GM12878 (cell line): ENCODE measurements at regions not wholly inside any gene's neighbourhood (a gene's known extent, or its start where the extent isn't known, plus 50 kb on each side); places are given as distances from the start of the nearest gene placed in this dataset.

ENCODE experiments used
- ATAC-seq: fragments of 200-7000 bp; cut with Tn5 transposase; 3 replicates; pipeline ENCODE4 v1.9.1; 2020; ENCODE audit warnings: mild to moderate bottlenecking, moderate library complexity
- BruUV-seq: library from RNA; stranded (reverse); fragments of 400-500 nt; replicated peaks from 2 replicates; lab custom pipeline; 2021; lab: Mats Ljungman, UMichigan
- CTCF ChIA-PET: fragments of 300-600 bp; sonication (Branson Sonifier 250); formaldehyde crosslinking; extraction: SDS; loops from one replicate; lab custom pipeline; 2021; ENCODE audit warnings: inconsistent platforms; lab: Yijun Ruan, JAX
- POLR2A ChIA-PET: fragments of 350-600 bp; formaldehyde crosslinking; extraction: SDS; loops from one replicate; lab custom pipeline; 2021; ENCODE audit warnings: inconsistent platforms; lab: Charles Lee
- RAD21 ChIA-PET: fragments of 300-600 bp; sonication (Branson Sonifier 250); formaldehyde crosslinking; loops from one replicate; lab custom pipeline; 2023; ENCODE audit warnings: antibody characterized with exemption; ENCODE audit not compliant: unreplicated experiment; lab: Charles Lee
- SMC1A ChIA-PET: fragments of 300-600 bp; sonication (Branson Sonifier 250); formaldehyde crosslinking; loops from one replicate; lab custom pipeline; 2023; ENCODE audit not compliant: unreplicated experiment, uncharacterized antibody; lab: Charles Lee
- DNase-seq: peaks from one replicate; pipeline ENCODE4 v3.0.0-alpha.2; 2011; ENCODE audit warnings: low read depth, low spot score
- FAIRE-seq: peaks from 3 replicates; lab custom pipeline; 2011; peaks lifted over from hg19 to GRCh38; lab: Jason Lieb, UNC
- H2AFZ ChIP-seq: 2 replicates; pipeline ENCODE4 v1.6.0; 2011; ENCODE audit warnings: low read depth, low read length, control low read depth; ENCODE audit not compliant: control insufficient read depth
- H3K27ac ChIP-seq: 2 replicates; pipeline ENCODE4 v1.5.1; 2011; ENCODE audit warnings: control low read depth; ENCODE audit not compliant: control insufficient read depth, insufficient read depth
- H3K27me3 ChIP-seq, 2 experiments: replicated peaks in 1 of 2; 2 replicates each; pipeline versions ENCODE4 v1.6.0 to v1.6.1; 2011; ENCODE audit warnings: low read length in 1 of 2; ENCODE audit not compliant: control insufficient read depth in 2 of 2, insufficient read depth in 2 of 2
- H3K36me3 ChIP-seq, 2 experiments: 2 replicates each; pipeline ENCODE4 v1.5.1; 2011; ENCODE audit warnings: low read length in 1 of 2; ENCODE audit not compliant: control insufficient read depth in 2 of 2, insufficient read depth in 2 of 2
- H3K4me1 ChIP-seq: 2 replicates; pipeline ENCODE4 v1.6.1; 2011; ENCODE audit warnings: mild to moderate bottlenecking, low read length, moderate library complexity, mixed read lengths; ENCODE audit not compliant: control insufficient read depth, insufficient read depth
- H3K4me2 ChIP-seq: 2 replicates; pipeline ENCODE4 v1.6.0; 2011; ENCODE audit warnings: control low read depth; ENCODE audit not compliant: control insufficient read depth, insufficient read depth
- H3K4me3 ChIP-seq: fragments of 200-600 bp; sonication (generic); 2 replicates; pipeline ENCODE4 v1.5.1; 2016
- H3K79me2 ChIP-seq: 2 replicates; pipeline ENCODE4 v1.6.0; 2011; ENCODE audit warnings: low read length; ENCODE audit not compliant: control insufficient read depth, insufficient read depth
- H3K9ac ChIP-seq: 2 replicates; pipeline ENCODE4 v1.8.0; 2011; ENCODE audit warnings: low read length, control low read depth, mixed read lengths; ENCODE audit not compliant: control insufficient read depth, insufficient read depth
- H3K9me3 ChIP-seq: replicated peaks from 3 replicates; pipeline ENCODE4 v1.5.1; 2011; ENCODE audit warnings: mild to moderate bottlenecking, low read length; ENCODE audit not compliant: control insufficient read depth, insufficient read depth
- H4K20me1 ChIP-seq: 2 replicates; pipeline ENCODE4 v1.6.0; 2011; ENCODE audit not compliant: control insufficient read depth, insufficient read depth
- EED ChIP-seq: sonication (generic); IDR thresholded peaks from 2 replicates; pipeline ENCODE4 v1.6.1; 2016; ENCODE audit warnings: antibody characterized with exemption, low read depth
- YBX1 ChIP-seq: fragments of 450-650 bp; IDR thresholded peaks from 2 replicates; pipeline ENCODE4 v1.6.1; 2016; ENCODE audit warnings: antibody characterized with exemption
- WGBS: methylation state at CpG from one replicate; pipeline ENCODE4 v1.1.6; 2016; ENCODE audit warnings: low lambda C conversion rate; ENCODE audit not compliant: insufficient replicate concordance, insufficient coverage; ENCODE audit errors: missing lambda C conversion rate; 5-methylcytosine and 5-hydroxymethylcytosine counted together
- in situ Hi-C: fragments of 300-500 bp; cut with MboI; formaldehyde crosslinking; loops from 9 replicates; pipeline ENCODE4 v1.14.3; 2018; ENCODE audit warnings: mixed read lengths
- intact Hi-C: fragments of 100-400 bp; cut with micrococcal nuclease; formaldehyde crosslinking; loops from one replicate; pipeline ENCODE4 v1.14.2; 2022; ENCODE audit not compliant: unreplicated experiment
- TF ChIP-seq, protein P1 (sequence below): fragments of 450-650 bp; conservative IDR thresholded peaks from 2 replicates; pipeline ENCODE4 v1.6.1; 2017; ENCODE audit warnings: mild to moderate bottlenecking, moderate library complexity
- TF ChIP-seq, protein P2 (sequence below): fragments of 450-650 bp; IDR thresholded peaks from 2 replicates; pipeline ENCODE4 v1.6.1; 2016; ENCODE audit warnings: mild to moderate bottlenecking

DNA sequence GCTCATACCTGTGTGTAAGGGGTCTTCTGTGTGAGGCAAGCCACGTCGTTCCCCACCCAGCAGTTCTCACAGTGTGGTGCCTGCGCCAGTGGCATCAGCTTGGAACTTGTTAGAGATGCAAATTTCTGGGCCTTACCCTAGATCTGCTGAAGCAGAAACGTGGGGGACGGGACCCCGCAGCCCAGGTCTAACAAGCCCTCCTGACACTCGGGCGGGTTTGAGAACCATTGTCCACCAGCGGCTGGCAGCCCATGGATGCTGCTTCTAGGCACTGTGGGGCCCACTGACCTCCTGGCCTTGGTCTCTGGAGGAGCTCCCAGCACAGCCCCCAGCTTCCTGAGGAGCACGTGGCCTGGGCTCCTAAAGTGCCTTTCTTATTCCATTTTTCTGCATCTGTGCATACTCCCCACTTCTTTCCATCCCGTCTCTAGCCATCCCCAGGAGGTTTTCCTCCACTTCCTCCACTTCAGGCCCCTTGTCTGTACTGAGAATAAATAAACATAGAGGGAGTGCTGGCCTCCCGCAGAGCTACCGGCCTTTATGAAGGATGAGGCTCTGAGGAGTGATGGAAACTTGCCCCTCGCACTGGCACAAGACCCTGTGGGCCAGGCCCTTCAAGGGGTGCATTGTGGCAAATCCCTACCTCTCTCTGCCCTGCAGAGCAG lies 94.3 kb downstream of the GALR1 start:
- no TSS peak for BruUV-seq
- no peak overlapping the region for H3K4me2 ChIP-seq

More for the DNA sequence above, 94.3 kb downstream of the GALR1 start:
- intact Hi-C loops (no loop called here), in situ Hi-C loops (no loop called here)
- POLR2A ChIA-PET, result no interaction called here
- no peaks in the 10 kb centered on the region for H3K36me3 ChIP-seq
- no peak for FAIRE-seq
- H3K9me3 ChIP-seq, result no peaks in the 10 kb centered on the region
- TF ChIP-seq, protein P1, sequence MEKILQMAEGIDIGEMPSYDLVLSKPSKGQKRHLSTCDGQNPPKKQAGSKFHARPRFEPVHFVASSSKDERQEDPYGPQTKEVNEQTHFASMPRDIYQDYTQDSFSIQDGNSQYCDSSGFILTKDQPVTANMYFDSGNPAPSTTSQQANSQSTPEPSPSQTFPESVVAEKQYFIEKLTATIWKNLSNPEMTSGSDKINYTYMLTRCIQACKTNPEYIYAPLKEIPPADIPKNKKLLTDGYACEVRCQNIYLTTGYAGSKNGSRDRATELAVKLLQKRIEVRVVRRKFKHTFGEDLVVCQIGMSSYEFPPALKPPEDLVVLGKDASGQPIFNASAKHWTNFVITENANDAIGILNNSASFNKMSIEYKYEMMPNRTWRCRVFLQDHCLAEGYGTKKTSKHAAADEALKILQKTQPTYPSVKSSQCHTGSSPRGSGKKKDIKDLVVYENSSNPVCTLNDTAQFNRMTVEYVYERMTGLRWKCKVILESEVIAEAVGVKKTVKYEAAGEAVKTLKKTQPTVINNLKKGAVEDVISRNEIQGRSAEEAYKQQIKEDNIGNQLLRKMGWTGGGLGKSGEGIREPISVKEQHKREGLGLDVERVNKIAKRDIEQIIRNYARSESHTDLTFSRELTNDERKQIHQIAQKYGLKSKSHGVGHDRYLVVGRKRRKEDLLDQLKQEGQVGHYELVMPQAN, result no peak
- TF ChIP-seq, protein P2, sequence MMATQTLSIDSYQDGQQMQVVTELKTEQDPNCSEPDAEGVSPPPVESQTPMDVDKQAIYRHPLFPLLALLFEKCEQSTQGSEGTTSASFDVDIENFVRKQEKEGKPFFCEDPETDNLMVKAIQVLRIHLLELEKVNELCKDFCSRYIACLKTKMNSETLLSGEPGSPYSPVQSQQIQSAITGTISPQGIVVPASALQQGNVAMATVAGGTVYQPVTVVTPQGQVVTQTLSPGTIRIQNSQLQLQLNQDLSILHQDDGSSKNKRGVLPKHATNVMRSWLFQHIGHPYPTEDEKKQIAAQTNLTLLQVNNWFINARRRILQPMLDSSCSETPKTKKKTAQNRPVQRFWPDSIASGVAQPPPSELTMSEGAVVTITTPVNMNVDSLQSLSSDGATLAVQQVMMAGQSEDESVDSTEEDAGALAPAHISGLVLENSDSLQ, result no peak
- TF ChIP-seq EED (no peak), YBX1 (no peak)
- H3K4me3 ChIP-seq, result no peak overlapping the region
- no peaks in the 10 kb centered on the region for H3K4me1 ChIP-seq
- ATAC-seq, result no peak
- no peaks in the 10 kb centered on the region for H3K27me3 ChIP-seq
- SMC1A ChIA-PET, result no interaction called here
- RAD21 ChIA-PET, result no interaction called here
- H3K27ac ChIP-seq, result no peak overlapping the region
- DNase-seq, result no peak
- H2AFZ ChIP-seq, result no peak overlapping the region
- CTCF ChIA-PET, result no interaction called here
- no peaks in the 10 kb centered on the region for H4K20me1 ChIP-seq
- no peak overlapping the region for H3K9ac ChIP-seq
- WGBS, result 6% methylated on average over 14 of the region's 14 CpGs
- H3K79me2 ChIP-seq, result no peaks in the 10 kb centered on the region
